HUES48 (cell line): ENCODE measurements at regions not wholly inside any gene's neighbourhood (a gene's known extent, or its start where the extent isn't known, plus 50 kb on each side); places are given as distances from the start of the nearest gene placed in this dataset.

Experiments used
- H3K27ac ChIP-seq: one replicate; pipeline ENCODE4 v1.7.0; 2013; ENCODE audit warnings: low read depth, low read length, inconsistent platforms
- H3K27me3 ChIP-seq: 2 replicates; pipeline ENCODE4 v1.6.1; 2013; ENCODE audit warnings: mild to moderate bottlenecking, low read length; ENCODE audit not compliant: control insufficient read depth, insufficient read depth
- H3K36me3 ChIP-seq: 2 replicates; pipeline ENCODE4 v1.6.1; 2013; ENCODE audit warnings: low read length; ENCODE audit not compliant: control insufficient read depth, insufficient read depth
- H3K4me1 ChIP-seq: 2 replicates; pipeline ENCODE4 v1.6.1; 2013; ENCODE audit warnings: mild to moderate bottlenecking, low read length; ENCODE audit not compliant: control insufficient read depth, insufficient read depth
- H3K4me3 ChIP-seq: 2 replicates; pipeline ENCODE4 v1.5.1; 2013; ENCODE audit warnings: mild to moderate bottlenecking, low read depth, low read length
- H3K9ac ChIP-seq: 2 replicates; pipeline ENCODE4 v1.6.1; 2013; ENCODE audit warnings: mild to moderate bottlenecking, low read depth, low read length, moderate library complexity
- H3K9me3 ChIP-seq: 2 replicates; pipeline ENCODE4 v1.6.1; 2013; ENCODE audit warnings: low read length; ENCODE audit not compliant: control insufficient read depth, insufficient read depth

DNA sequence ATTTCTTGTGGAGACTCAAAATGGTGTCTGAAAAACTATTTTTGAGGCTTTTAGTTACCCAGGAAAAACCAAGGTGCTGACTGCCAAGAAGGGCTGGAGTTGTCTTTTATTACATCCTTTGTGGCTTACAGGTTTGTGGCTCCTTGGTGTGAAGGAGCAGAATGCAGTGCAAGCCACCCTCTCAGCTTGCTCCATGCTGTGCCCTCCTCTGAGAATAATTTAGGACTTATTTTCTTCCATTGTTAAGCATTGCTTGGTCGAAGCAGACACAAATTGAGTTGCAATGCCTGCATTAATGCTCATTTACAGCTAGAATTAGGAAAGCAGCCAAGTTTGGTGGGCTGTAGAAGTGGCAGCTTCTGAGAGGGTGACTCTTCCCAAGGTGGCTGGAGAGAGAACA, 272.2 kb downstream of the KIF4B start:
- Histone ChIP-seq H3K36me3 (no peaks in the 10 kb centered on the region), H3K27me3 (no peaks in the 10 kb centered on the region), H3K27ac (no peak overlapping the region), H3K9ac (no peak overlapping the region), H3K9me3 (no peaks in the 10 kb centered on the region), H3K4me1 (peaks cover 7% of the 10 kb centered on the region), H3K4me3 (no peak overlapping the region)

DNA sequence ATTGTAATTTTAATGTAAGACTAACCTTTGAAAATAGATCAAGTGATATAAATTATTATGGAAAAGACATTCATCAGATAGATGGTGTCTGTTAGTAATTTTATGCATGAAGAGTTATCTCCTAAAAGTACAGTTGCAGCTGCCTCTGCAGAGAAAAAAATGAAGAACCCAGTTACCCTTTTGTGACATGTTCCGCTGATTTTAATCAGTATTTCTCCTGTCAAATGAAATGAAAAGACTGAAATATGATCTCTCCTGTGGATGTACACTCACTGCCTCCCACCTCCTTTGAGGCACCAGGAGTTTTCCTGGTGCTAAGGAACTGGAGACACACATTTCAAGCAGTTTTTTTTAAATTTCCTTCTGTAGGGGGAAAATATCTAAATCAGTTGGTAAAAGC, 277.4 kb downstream of the KIF4B start:
- Histone ChIP-seq H3K9me3 (no peaks in the 10 kb centered on the region), H3K9ac (no peak overlapping the region), H3K4me1 (peaks cover 2% of the 10 kb centered on the region), H3K4me3 (no peak overlapping the region), H3K27ac (no peak overlapping the region), H3K27me3 (no peaks in the 10 kb centered on the region), H3K36me3 (no peaks in the 10 kb centered on the region)

DNA sequence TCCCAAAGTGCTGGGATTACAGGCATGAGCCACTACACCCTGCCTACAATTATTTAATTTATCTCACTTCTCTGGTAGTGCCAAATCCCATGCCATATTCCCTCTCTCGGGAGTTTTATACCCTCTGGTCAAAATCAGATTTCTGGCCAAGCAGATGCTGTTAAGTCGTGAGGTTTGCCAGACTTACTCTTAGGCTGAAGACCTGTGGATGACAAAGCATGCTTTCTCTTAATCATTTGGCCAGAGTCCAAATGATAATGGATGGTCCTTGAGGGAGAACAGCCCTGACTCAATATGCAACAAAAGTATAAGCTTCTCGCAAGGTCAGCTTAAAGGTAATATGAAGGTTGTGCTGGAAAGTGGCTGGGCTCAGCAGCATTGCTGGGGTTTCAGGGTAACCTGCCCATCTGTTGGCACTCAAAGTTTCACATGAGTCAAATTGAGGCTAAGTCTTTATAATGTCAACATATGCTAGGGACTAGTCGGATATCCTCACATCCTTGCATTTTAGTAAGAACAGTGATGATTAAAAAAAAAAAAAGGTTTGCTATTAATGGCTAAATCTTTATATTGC, 280.1 kb downstream of the KIF4B start:
- Histone ChIP-seq H3K4me1 (no peaks in the 10 kb centered on the region), H3K36me3 (no peaks in the 10 kb centered on the region), H3K4me3 (no peak overlapping the region), H3K27ac (no peak overlapping the region), H3K9ac (no peak overlapping the region), H3K27me3 (no peaks in the 10 kb centered on the region), H3K9me3 (no peaks in the 10 kb centered on the region)

DNA sequence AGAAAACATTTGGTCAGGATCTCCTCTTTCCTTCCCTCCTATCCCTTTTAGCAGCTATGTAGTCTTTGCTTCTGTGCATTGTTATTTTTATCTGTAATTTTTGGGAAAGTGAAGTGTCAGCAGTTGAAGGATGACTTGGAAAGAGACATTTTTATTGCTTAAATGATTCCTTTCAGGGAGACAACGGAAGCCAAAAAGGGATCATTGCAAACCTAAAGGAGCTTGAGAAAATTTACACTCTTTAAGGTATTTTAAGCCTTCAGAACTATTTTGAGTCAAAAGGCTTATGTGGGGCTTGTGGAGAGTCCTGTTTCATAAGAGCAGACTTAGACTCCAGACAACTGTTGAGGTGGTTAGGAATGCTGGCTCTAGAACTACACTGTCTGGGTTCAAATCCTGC, 281.6 kb downstream of the KIF4B start:
- Histone ChIP-seq H3K4me1 (no peaks in the 10 kb centered on the region), H3K4me3 (no peak overlapping the region), H3K9ac (no peak overlapping the region), H3K9me3 (no peaks in the 10 kb centered on the region), H3K36me3 (no peaks in the 10 kb centered on the region), H3K27ac (no peak overlapping the region), H3K27me3 (no peaks in the 10 kb centered on the region)

DNA sequence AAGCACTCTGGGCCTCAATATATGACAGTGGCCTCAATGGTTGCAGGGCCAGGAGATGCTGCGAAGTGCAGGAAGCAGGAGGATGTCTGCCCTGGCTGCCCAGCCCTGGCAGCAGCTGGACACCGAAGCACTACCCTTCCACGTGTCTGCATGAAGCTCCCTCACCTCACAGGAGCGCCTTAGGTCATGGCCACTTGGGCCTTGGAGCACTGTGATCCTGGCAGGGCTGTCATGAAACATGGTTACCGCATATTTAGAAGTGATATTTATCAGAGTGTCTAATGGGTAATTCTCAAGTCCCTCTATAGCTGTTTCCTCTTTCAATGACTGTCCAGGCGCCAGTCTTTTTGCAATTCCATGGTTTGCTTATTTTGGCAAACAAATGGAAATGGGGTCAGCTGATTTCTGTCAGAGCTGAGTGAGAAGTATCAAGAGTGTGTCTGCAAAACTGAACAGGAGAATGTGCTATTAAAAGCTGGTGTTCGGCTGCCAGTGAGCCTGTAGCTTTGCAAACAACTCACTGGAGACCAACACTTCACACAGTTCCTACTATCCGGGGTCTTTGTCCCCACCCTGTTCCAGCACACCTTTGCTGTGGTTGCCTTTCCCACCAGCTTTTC, 285.9 kb downstream of the KIF4B start:
- no peak overlapping the region for H3K4me3 ChIP-seq
- H3K27me3 ChIP-seq: no peaks in the 10 kb centered on the region
- H3K36me3 ChIP-seq: no peaks in the 10 kb centered on the region
- no peaks in the 10 kb centered on the region for H3K4me1 ChIP-seq
- H3K9me3 ChIP-seq: no peaks in the 10 kb centered on the region
- H3K9ac ChIP-seq: no peak overlapping the region
- no peak overlapping the region for H3K27ac ChIP-seq

DNA sequence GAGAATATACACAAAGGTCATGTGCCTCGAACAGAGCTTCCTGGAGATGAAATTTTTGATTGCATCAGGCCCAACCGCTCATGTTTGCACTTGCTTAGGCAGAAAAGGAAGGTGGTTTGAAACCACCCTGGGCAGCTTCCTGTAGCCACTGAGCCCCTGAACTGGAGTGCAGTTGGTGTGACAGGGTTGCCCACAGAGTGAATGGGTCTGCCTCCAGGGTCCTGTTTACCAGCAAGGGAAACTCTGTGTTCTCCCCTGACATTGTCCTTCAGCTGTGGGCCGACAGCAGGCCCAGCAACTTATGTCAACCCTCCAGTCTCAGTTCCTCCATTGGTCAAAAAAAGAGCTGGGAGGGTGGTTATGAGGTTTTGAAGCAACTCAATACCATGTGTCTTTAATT, 289.6 kb downstream of the KIF4B start:
- no peak overlapping the region for H3K27ac ChIP-seq
- no peaks in the 10 kb centered on the region for H3K36me3 ChIP-seq
- H3K27me3 ChIP-seq: no peaks in the 10 kb centered on the region
- no peak overlapping the region for H3K9ac ChIP-seq
- H3K4me1 ChIP-seq: no peaks in the 10 kb centered on the region
- H3K4me3 ChIP-seq: no peak overlapping the region
- H3K9me3 ChIP-seq: no peaks in the 10 kb centered on the region

DNA sequence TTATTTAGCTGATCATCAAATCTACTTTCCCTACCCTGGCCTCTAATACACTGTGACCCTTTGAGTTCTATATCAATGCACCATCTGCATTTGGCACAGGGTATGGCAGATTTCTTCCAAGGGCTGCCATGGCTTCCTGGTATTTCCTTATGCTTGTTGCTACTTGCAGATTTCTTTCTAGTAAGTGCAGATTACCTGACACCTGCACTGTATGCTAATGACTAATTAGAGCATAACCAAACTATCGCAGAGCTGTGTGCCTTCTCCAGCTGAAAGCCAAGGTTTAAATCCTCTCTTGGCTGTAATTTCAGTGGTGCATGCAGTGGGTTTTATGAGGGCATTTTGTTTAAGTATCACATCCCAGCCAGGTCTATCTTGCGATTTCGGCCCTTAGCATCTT, 293.7 kb downstream of the KIF4B start:
- H3K9ac ChIP-seq: no peak overlapping the region
- no peaks in the 10 kb centered on the region for H3K27me3 ChIP-seq
- no peaks in the 10 kb centered on the region for H3K4me1 ChIP-seq
- no peak overlapping the region for H3K4me3 ChIP-seq
- no peaks in the 10 kb centered on the region for H3K9me3 ChIP-seq
- no peak overlapping the region for H3K27ac ChIP-seq
- no peaks in the 10 kb centered on the region for H3K36me3 ChIP-seq

DNA sequence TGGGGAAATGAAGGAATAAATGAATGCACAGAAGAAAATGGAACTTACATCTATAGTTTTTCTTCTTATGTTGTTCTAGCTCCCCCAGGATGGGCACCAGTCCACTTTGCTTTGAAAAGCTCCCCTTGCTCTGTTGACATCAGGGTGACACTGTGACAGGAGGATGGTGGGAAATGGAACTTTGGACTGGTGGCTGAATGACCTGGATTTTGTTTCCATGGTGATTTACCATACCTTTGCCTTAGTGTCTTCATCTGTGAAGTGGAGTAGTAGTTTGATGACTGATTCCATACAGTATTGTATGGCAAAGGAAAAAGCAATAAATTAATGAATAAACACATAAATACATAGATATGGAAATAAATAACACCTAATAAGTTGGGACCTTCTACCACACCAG, 294.7 kb downstream of the KIF4B start:
- no peaks in the 10 kb centered on the region for H3K9me3 ChIP-seq
- H3K36me3 ChIP-seq: no peaks in the 10 kb centered on the region
- H3K27me3 ChIP-seq: no peaks in the 10 kb centered on the region
- H3K9ac ChIP-seq: no peak overlapping the region
- no peaks in the 10 kb centered on the region for H3K4me1 ChIP-seq
- no peak overlapping the region for H3K4me3 ChIP-seq
- H3K27ac ChIP-seq: no peak overlapping the region

DNA sequence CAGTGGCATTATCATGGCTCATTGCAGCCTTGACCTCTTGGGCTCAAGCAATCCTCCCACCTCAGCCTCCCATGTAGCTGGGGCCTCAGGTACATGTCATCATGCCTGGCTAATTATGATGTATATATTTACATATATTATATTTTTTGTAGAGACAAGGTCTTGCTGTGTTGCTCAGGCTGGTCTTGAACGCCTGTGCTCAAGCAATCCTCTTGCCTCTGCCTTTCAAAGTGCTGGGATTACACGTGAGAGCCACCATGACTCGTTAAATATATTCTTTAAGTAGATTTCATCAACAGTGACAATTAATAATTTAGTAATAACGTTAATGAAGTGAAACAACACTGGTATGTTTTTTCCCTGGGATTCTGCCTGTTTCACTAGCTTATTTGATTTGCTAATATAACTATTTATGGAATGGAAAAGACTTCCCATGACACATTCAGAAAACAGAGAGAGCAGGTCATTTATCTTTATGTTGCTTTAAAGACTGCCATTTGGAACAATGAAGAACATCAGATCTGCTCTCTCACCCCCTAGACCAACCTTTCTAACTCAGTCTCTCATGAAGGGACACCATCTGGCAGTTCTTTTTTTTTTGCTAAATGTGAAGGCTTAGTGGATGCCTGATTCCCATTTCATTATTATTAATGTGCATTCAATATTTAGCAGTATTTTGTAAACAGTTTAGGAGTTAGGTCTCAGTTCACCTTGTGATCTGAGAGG, 295.6 kb downstream of the KIF4B start:
- H3K27ac ChIP-seq: no peak overlapping the region
- H3K4me1 ChIP-seq: no peaks in the 10 kb centered on the region
- H3K27me3 ChIP-seq: no peaks in the 10 kb centered on the region
- H3K36me3 ChIP-seq: no peaks in the 10 kb centered on the region
- no peaks in the 10 kb centered on the region for H3K9me3 ChIP-seq
- H3K9ac ChIP-seq: no peak overlapping the region
- H3K4me3 ChIP-seq: no peak overlapping the region

DNA sequence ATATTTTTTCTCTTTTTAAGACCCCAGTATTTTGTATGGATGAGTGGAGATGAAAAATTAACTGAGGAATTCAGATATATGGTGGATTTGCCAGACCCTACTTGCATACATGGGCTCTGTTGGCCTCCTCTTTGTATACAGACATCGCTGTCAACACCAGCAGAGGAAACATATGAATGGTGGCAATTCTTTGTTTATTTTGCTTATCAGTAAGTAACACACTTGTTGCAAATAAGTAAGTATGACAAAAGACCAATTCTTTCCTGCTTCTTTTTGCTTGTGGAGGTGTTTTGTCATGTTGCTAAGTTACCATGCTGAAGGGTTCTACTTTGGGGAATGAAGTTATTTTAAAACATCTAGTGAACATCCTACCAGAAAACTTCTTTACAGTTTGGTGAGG, 298.2 kb downstream of the KIF4B start:
- Histone ChIP-seq H3K27me3 (no peaks in the 10 kb centered on the region), H3K4me3 (no peak overlapping the region), H3K9me3 (no peaks in the 10 kb centered on the region), H3K4me1 (no peaks in the 10 kb centered on the region), H3K27ac (no peak overlapping the region), H3K9ac (no peak overlapping the region), H3K36me3 (no peaks in the 10 kb centered on the region)

DNA sequence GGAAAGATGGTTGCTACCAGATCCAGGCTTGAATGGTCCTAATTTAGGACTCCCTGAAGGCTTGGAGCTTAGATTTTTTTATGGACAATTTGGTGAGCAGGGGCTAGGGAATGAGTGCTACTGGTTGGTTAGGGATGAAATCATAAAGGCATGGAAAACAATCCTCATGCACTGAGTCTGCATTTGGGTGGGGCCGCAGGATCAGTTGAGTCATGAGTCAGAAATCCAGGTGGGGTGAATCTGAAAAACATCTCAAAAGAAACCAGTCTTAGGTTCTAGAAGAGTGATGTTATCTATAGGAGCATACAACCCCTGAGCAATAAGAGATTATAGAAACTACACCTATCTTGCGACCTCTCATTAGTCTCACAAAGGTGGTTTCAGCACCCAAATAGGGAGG, 300.0 kb downstream of the KIF4B start:
- Histone ChIP-seq H3K27ac (no peak overlapping the region), H3K4me3 (no peak overlapping the region), H3K27me3 (no peaks in the 10 kb centered on the region), H3K36me3 (no peaks in the 10 kb centered on the region), H3K4me1 (no peaks in the 10 kb centered on the region), H3K9me3 (no peaks in the 10 kb centered on the region), H3K9ac (no peak overlapping the region)
